Occipital lobe (tissue), 1 donor: ENCODE measurements at regions not wholly inside any gene's neighbourhood (a gene's known extent, or its start where the extent isn't known, plus 50 kb on each side); places are given as distances from the start of the nearest gene placed in this dataset.
"Not testable (repeated sequence)": the region's sequence is repeated elsewhere in the genome, so short reads cannot be mapped to it uniquely, and the experiment has no call there.

Source experiments
- DNase-seq: peaks from one replicate; lab custom pipeline; 2025; lab: John Stamatoyannopoulos, UW

DNA sequence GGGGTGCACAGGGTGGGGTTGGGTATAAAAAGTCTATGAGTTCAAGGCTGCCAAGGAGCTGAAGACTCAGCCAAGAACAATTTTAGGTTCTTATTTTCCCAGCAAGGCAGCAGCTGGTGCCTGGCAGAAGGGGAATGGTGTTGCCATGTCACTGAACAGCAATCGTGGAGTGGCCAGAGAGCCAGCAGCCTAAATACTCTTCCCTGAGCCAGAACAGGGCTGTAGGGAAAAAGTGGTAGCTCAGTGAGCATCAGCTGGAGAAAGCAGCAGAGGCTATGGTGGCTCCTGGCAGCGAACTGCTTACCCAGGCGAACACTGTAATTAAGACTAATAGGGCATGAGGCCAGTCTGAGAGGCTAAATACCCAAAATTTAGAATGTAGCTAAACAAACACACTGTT is 334.9 kb downstream of the RMST start:
- no peak for DNase-seq

DNA sequence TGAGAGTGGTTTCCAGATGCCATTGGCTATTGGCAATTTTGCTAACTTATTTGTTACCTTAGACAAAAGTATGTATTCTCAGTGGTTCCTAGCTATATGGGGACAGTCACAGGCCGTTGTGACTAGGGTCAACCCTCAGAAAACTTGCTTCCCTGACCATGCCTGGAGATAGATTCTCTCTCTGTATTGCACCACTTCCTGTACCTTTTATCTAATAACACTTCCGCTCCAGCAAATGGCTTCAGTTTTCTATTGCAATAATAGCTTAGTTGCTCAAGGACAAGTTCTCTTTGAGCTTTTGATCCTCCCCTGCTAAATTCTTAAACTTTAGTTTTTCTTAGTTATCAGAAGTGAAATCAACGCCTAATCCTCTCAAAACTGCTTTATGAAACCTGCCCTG is 338.0 kb downstream of the RMST start:
- DNase-seq: no peak

DNA sequence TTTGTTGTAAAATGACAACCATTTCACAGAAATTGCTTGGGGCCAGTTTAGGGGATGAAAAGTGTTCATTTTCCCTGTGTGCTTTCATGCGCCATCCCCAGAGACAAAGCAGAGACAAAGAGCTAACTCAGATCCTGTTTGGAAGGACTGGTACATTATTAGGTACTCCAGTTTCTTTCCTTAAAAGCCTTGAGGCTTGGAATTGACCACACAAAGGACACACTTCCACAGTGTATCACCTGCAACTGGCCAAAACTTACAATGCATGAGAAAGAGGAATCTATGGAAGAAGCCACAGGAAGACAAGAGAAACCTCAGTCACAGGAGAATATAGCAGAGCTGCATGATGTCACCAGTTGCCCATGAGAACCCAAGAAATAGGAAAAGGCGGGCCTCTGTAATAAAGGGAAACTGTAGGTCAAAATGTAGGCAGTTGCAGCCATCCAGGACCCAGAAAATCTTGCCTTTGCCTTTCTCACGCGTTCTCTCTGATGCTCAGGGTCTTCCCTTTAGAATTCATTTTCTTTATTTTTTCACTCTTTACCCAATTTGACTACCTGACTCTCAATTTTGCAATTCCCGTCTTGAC is 339.0 kb downstream of the RMST start:
- no peak for DNase-seq

DNA sequence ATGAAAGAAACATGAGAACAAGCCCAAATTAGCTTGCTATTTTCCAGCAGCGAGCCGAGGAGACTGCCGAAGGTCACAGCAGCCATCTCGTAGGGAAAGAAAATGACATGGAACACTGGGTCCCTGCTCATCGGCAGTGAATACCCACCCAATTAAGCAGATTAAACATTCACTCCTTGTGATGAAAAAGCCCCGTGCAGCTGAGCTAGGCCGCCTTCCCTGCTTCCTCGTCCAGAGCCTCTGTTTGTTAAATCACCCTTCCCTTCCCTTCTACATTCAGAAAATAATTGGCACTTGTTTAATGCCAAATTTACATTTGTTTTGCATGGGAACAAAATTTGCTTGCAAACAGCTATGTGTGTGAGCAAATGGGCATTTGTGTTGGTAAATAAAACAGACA is 342.5 kb downstream of the RMST start:
- DNase-seq: no peak

DNA sequence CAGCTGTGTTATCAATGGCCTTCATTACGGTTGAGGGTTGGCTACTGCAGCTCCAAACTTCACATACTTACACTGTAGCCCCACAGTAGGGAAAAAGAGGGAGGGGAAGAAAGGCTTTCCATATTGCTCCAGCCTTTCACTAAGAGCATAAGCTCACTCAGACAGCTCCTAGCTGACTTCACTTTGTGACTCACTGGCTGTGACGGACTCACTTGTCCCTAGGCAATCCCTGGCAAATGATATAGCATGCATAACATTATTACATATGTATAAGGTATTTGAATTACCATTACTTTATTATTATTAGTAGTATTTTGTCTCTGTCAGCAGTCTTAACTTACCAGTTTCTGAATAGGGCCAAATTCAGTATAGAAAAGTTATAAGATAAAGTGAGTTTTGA is 350.7 kb downstream of the RMST start:
- DNase-seq: no peak

DNA sequence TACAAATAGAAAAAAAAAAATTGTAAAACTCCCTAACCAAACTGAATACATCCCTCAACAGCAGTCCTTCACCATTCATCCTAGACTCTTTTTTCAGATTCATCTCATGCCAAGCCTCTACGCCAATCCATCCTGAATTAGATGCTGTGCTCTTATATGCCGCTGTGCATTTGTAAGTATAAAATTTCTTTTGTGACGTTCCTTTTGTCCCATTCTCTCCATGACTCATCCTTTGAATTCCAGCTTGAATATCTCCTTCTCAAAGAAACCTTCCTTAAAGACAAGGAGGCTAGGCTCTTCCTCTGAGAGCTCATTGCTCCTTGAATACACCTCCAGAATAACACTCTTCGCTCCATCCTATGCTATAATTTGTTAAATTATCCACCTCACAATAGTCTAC is 359.2 kb downstream of the RMST start:
- no peak for DNase-seq

DNA sequence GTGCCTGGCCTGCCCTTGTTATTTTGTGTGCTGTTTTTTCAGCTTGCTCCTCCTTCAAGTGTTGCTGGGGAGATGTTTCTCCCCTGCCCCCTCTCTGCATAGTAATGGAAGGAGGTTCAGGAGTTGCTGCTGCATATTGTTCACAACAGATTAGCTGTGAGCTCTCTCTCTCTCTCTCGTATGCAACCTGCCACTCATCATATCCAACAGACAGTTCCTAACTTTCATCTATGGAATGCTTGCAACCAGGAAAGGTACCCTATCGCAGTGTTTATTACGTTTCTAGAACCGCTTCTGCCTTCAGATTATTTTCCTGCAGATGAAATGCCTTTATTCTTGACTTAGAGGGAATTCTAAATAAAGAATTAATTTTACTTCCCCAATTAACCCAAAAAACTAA is 372.9 kb downstream of the RMST start:
- DNase-seq: no peak

DNA sequence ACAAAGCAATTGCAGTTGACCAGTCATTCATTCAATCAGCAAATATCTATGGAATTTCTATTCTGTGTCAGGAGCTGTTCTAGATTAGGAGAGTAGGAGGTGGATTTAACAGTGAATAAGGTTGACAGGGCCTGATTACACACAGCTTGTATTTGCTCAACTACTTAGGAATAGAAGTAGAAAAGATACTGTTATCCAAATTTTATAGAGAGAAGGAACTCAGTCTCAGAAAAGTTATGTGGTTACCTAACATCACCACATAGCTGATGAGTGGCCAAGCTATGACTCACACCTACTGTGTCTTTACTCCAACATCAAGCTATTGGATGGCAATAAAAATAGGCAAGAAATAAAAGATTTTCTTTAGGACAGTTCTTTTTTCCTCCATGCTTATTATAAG is 374.8 kb downstream of the RMST start:
- no peak for DNase-seq

DNA sequence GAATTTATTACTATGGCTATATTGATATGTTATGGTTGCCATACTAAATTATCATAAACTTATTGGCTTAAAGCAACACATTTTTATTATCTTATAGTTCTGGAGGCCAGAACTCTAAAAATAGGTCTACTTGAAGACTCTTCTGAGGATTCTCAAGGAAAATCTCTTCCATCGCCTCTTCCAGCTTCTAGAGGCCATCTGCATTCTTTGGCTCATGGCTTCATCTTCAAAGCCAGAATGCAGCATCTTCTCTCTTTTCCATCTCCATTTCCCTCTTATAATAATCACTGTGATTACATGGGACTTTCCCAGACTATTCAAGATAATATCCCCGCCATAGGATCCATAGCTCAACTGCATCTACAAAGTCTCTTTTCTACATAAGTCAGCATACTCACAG is 385.4 kb downstream of the RMST start:
- DNase-seq: no peak

DNA sequence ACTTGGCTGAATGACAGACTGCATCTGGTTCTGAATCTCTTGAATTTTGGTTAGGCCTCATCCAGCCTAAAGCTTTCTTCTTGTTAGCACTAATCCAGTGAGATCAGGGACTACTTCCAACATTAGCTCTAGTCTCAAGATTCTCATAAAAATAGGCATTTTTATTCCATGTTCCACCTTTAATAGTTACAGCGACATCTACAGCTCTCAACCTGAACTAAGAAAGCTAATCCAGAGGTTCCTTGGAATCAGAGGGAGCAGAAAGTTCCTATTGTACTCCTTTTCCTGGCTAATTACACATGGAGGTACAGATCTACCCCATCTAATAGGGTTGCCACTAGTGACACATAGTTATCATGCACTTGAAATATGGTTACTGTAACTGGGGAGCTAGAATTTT is 391.9 kb downstream of the RMST start:
- DNase-seq: no peak

DNA sequence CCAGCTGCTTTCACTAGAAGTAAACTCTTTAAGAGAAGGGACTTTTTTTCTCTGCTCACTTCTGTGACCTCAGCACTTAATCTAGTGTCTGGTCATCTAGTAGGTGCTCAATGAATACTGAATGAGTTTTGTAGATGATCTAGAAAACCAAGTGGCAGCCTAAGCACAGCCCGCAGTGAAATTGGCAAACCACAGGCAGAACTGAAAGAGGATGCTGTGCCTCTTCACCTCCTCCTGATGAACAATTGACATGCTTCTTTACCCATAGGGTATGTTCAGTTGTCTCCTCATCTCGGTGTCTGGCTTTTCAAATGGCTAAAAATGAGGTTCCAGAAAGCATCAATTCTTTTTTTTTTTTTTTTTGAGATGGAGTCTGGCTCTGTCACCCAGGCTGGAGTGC is 399.5 kb downstream of the RMST start:
- DNase-seq: no peak

DNA sequence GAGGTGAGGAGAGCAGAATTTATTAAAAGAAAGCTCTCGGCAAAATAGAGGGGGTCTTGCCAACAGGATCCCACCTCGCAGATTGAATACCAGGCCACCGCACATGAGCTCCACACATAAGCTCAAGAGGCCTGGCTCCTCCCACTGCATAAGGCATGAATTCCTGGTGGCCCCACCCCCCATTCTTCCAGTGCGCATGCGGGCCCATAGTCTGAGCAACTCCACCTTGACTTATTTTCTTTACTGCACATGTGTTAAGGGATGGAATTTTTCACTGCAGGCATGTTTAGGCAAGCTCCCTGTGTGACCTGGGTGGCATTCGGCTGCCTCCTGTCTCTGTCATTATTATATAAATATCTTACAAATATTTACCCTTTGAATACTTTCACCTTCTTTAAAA is 412.5 kb downstream of the RMST start:
- DNase-seq: no peak

DNA sequence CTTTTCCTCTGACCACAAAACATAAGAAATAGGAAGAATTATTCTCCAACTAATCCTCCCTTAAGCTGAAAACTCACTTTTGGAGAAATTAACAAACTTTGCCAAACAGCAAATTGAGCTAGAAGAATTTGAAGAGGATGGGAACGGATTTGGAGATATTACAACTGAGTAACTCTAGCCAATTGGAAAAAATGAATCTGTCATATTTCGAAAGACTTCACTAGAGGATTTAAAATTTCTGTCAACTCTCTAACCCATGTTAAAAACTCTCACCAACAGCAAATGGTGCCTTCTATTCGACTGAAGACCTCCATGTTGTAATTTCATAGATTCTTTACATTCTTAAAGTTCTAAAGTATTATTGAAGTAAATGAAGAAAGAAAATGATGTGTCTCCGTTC is 414.2 kb downstream of the RMST start:
- no peak for DNase-seq

DNA sequence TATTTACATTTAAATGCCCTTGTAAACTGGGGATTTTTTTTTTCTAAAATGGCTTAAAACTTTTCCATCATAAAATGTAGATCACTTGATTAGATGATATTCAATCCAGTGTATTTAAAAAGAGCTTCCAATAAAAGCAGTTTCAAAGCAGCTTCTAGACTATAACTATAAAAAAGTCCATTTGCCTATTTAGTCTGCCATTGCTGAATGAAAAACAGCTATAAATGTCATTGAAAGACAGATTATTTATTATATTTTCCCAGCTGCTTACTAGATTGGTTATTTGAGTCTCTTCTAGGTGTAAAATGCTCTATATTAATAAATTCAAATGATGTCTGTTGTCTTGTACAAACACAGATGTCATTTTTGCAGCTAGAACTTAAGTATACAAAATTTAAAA is 414.8 kb downstream of the RMST start:
- DNase-seq: no peak

DNA sequence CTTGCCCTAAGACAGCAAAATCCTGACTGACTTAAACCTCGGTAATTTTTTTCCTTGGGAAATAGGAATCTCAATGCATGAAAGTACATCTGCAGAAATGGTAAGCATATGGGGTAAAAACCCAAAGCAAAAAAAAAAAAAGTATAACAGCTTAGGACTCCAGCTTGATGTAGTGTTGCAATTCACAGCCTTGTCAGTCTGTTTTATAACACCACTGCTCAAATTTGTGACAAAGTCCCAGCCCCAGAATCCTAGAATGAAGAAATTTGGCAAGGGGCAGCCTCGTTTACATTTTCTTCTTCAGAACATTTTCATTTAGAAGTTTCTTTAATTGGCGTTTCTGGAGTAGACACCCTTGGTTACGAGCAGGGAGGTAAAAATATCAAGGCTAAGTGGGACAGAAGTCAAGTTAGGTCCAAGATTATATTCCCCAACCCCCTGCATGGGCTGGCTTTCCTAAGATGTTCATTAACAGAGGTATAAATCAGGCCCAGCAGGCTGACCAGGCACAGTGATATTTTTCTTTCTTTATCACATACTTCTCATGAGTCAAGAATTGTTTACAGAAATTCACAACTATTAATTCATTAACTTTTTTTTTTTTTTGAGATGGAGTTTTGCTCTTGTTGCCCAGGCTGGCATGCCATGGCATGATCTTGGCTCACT is 424.0 kb downstream of the RMST start:
- DNase-seq: no peak

DNA sequence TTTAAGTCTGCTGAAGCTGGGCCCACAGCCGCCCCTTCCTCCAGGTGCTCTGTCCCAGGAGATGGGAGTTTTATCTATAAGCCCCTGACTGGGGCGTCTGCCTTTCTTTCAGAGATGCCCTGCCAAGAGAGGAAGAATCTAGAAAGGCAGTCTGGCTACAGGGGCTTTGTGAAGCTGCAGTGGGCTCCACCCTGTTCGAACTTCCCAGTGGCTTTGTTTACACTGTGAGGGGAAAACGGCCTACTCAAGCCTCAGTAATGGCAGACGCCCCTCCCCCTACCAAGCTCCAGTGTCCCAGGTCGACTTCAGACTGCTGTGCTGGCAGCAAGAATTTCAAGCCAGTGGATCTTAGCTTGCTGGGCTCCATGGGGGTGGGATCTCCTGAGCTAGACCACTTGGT is 435.3 kb downstream of the RMST start:
- not testable (repeated sequence) for DNase-seq

DNA sequence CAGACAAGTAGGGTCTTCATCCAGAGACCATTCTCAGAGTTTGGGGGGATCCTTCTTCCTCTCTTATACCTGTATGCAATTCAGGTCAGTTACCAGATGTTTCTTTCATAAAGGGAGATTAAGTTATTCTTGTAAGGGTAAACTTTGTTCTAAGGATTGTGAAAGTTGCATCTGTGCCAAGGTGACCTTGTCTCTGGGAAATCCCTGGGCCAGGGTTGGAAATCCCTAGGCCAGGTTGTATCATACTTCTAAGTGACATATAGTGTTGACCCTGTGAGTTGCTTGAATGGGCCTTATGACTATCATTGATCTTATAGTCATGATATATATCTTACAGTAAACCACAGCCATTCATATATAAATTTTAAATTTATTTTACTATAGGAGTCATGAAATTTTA is 436.9 kb downstream of the RMST start:
- no peak for DNase-seq

DNA sequence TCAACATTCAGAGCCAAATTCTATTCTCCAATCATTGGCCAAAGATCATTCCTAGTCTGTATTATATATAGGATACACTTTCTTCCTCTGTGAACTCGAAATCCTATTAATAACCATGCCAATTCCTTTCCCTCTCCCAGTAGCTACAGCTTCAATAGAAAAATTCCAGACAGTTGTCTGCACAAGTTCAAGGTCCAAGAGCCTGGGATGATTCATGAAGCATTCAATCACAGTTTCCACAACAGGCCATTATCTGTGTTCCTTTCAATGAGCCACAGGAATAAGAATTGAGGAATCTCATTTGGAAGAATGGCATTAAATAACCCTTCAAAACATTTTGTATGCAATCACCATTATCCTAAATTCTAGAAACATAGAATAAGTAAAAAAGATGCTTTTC is 437.4 kb downstream of the RMST start:
- DNase-seq: no peak

DNA sequence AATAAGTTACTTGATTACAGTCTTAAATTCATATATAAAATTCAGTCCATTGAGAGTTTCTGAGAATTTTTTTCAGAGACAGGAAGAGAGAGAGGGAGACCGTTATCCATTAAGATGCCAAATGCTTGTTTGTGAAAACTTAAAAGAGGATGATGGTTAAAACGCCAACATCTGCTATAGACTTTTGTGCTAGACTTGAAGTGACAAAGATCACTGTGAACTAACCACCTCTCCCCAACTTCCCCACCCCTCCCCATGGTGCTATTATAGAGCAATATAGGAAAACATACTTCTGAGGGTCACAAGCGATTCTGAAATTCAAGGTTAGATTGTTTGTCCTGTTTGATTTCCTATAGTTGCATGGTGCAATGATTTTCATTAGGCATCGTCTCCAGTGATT is 440.8 kb downstream of the RMST start:
- no peak for DNase-seq

DNA sequence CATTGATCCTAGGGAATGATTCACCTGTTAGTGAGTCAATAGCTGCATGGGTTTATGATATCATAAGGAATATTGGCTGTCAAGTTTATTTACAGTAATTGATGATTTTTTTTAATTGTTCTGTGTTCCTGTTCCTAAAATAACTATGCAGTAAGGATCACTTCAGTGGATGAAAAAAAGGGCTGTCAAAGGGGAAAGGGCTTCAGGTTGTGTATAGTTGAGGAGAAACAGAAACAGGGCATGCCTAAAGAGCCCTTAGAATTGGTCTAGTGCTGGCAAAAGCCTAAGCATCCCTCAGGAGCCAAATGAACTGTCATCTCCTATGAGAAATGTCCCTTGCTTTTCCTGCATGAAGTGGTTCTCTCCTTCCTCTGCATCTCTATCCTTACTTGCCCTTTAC is 444.9 kb downstream of the RMST start:
- DNase-seq: no peak

DNA sequence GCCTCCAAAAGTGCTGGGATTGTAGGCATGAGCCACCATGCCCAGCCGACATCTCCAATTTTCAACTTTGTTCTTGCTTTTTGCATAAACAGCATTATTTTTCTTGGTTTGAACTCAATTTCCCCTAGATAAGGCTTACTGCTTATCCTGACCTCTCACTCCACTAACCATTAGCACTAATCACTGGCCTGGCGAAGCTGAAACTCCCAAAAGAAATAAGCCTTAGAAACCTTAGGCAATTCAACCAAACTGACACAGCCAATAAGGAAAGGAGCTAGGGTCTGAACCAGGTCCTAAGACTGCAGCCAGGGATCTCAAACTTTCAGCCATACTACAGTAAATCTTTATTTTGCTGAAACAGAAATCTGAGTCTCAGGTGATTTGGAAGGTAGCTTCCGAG is 448.0 kb downstream of the RMST start:
- no peak for DNase-seq

DNA sequence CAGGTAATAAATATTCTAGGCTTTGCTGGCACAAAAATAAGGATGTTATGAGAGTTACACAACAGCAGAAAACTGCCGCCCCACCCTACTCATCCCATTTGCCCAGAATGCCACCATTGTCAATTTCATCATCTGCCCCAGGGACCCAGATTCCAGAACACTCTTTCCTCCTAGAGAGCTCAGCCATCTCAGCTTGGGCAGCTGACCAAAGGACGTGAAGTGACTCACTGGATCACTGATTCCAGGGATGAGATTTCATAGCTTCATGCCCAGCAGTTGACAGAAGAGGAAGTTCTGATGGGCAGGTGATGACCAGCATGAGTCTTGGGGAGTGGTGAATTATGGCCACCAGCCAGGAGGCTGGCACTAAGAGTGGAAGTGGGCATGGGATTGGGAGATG is 450.3 kb downstream of the RMST start:
- no peak for DNase-seq

DNA sequence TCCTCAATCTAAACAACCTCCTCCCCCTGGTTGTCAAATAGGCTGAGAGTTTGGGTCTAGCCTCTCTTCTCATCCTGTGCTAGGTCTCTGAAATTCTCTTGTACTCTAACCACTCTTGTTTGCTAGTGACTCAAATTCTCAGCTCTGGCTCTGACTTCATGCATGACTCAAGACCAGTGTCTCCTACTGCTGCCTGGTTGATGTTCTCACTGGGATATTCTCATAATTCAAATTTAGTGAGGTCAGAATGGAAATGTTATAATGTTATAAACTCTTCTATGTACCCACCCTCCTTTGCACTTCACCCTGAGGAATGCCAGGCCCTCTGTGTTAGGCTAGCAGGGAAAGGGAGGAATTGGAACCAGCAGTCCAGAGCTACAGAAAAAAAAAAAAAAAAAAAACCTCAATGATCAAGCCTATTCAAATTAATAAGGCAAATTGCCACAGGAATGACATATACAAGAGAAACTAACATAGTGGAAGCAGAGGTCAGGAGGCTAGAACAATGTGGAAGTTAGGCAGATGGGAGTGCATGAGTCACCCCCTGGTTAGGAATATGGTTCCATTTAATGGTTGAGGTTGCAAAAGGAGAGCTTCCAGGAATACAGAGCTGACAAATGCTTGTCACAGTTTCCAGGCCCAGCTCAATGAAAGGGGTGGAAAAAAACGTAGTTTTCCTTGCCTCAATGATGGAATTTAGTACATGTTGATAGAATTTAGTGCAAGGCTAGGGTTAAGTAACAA is 459.5 kb downstream of the RMST start:
- DNase-seq: no peak
